ENCODE measurements at regions not wholly inside any gene's neighbourhood (a gene's known extent, or its start where the extent isn't known, plus 50 kb on each side); places are given as distances from the start of the nearest gene placed in this dataset.

DNA sequence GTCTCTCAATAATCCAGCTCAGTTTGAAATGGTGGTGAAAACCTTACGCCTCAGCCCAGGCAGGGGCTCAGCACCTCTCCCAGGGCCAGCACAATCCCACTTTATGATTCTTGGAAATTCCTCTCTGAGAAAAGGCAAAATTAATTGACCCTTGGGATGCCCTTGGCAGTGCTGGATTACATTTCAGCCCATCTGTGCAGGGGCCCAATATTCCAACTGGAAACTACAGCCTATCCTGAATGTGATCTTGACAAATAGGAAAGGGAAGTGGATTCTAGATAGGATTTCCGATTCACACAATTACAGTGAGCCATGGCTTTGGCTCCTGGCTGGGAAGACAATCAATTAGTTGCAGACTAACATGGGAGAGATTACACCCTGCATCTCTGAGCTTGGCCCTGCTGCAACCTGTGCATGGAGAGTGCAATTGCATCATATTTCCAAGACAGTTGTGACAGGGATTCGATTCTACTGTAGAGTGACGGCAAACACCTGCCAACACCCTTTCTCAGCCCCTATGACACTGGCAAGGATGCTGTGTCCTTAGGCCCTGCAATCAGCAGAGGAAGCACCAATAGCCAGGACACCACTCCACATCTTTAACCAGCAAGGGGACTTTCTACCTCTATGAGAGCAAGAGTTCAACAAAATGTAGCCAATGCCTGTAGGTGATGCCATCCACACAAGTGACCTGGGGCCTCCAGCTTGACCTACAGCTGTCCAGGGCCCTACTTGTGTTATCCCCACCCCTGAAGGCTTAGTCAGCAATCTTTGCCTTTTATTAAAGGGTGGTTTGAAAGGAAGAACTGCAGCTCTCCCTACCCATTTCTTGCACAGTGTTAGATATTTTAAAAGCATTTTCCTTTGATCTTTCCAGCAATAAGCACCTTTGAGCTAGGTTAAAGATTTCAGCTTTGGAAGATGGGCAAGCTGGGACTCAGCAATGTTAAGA lies 187.2 kb upstream of the HS6ST1 start:
- intact Hi-C loops (cut with micrococcal nuclease) (no loop called here), dilution Hi-C loops (cut with MboI; ENCODE audit: extremely low pct_ligation_motif_present, low sequenced_read_pairs) (no loop called here)
- FAIRE-seq = no peak
- no peaks in the 10 kb centered on the region for H3K79me2 ChIP-seq (ENCODE audit: control insufficient read depth, insufficient read depth, low read length)
- H3K27ac ChIP-seq (ENCODE audit: insufficient read depth, low read depth, low read length) = no peak overlapping the region
- H3K9ac ChIP-seq (replicated peaks; ENCODE audit: extremely low read depth, insufficient read depth, low read length) = no peak overlapping the region
- H3K9me3 ChIP-seq (replicated peaks; ENCODE audit: control insufficient read depth, insufficient read depth, low read length) = no peaks in the 10 kb centered on the region
- H3K4me2 ChIP-seq (ENCODE audit: insufficient read depth, low read length) = no peak overlapping the region
- BruUV-seq (replicated peaks) = no TSS peak
- H3K36me3 ChIP-seq (ENCODE audit: control insufficient read depth in 2 of 2, extremely low read depth in 1 of 2, insufficient read depth in 2 of 2, low read length in 2 of 2) = no peaks in the 10 kb centered on the region
- H3K4me1 ChIP-seq (ENCODE audit: control insufficient read depth, extremely low read depth, insufficient read depth, low read length) = no peaks in the 10 kb centered on the region
- ChIA-PET CTCF (no interaction called here), POLR2A (no interaction called here)
- DNase-seq (ENCODE audit: low read depth, low spot score) = peak; percentile 9
- no peak overlapping the region for H3K4me3 ChIP-seq (replicated peaks in 1 of 3; ENCODE audit: insufficient read depth in 1 of 3, low read depth in 1 of 3, low read length in 3 of 3)
- TF ChIP-seq POLR2AphosphoS5 (IDR thresholded peaks at IDR 0.05; ENCODE audit: insufficient read depth, low read depth, low read length) (no peak), POLR2A (IDR thresholded peaks at IDR 0.05; ENCODE audit: low read depth, low read length) (no peak), MAX (IDR thresholded peaks at IDR 0.05; ENCODE audit: insufficient read depth, insufficient read length) (no peak), EZH2 (IDR thresholded peaks at IDR 0.05; ENCODE audit: borderline replicate concordance, low read depth, low read length, severe bottlenecking) (no peak), JUN (IDR thresholded peaks at IDR 0.05; ENCODE audit: borderline replicate concordance, insufficient read depth, insufficient read length, low read depth) (no peak), GATA2 (IDR thresholded peaks at IDR 0.05; ENCODE audit: insufficient read depth, insufficient read length, low read depth, low read length) (no peak), MYC (IDR thresholded peaks at IDR 0.05; ENCODE audit: low read depth, low read length) (no peak), FOS (IDR thresholded peaks at IDR 0.05; ENCODE audit: borderline replicate concordance, insufficient read depth, low read length) (no peak)
- TF ChIP-seq, protein P1, sequence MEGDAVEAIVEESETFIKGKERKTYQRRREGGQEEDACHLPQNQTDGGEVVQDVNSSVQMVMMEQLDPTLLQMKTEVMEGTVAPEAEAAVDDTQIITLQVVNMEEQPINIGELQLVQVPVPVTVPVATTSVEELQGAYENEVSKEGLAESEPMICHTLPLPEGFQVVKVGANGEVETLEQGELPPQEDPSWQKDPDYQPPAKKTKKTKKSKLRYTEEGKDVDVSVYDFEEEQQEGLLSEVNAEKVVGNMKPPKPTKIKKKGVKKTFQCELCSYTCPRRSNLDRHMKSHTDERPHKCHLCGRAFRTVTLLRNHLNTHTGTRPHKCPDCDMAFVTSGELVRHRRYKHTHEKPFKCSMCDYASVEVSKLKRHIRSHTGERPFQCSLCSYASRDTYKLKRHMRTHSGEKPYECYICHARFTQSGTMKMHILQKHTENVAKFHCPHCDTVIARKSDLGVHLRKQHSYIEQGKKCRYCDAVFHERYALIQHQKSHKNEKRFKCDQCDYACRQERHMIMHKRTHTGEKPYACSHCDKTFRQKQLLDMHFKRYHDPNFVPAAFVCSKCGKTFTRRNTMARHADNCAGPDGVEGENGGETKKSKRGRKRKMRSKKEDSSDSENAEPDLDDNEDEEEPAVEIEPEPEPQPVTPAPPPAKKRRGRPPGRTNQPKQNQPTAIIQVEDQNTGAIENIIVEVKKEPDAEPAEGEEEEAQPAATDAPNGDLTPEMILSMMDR (IDR thresholded peaks at IDR 0.05; ENCODE audit: extremely low read depth in 1 of 2, insufficient read depth in 1 of 2, low read depth in 1 of 2, low read length in 2 of 2) = no peak
- no peaks in the 10 kb centered on the region for H3K9me1 ChIP-seq (replicated peaks; ENCODE audit: control insufficient read depth, extremely low read depth, insufficient read depth, low read length)
- no peaks in the 10 kb centered on the region for H3K27me3 ChIP-seq (ENCODE audit: control insufficient read depth in 2 of 2, insufficient read depth in 2 of 2, low read length in 2 of 2)
- H2AFZ ChIP-seq (ENCODE audit: low read depth, low read length) = no peak overlapping the region
- H4K20me1 ChIP-seq (replicated peaks; ENCODE audit: control insufficient read depth, extremely low read depth, insufficient read depth, low read length) = no peaks in the 10 kb centered on the region
